ENCODE measurements at regions not wholly inside any gene's neighbourhood (a gene's known extent, or its start where the extent isn't known, plus 50 kb on each side); places are given as distances from the start of the nearest gene placed in this dataset.

DNA sequence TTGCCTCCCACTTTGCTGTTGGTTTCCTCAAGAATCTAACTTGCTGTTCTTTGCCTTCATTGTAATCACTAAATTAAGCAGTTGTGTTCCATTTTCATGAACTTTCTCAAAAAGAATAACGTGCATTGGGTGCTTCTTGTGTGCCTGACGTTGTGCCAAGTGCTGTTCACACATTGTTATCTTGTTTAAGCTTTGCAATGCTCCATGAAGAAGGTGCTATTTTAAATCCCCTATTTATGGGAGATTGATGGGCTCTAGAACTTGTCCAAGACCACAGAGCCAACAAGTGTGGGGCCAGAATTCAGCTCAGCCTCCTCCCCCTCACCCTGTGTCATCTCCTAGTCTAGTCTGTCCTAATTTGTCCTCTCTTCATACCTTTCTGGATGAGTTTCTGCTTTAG is 199.8 kb downstream of the C1orf94 start:
- Mint-ChIP-seq H3K9me3 (peaks cover 0 to 6% (median 0%) of the 10 kb centered on the region in 8 donors), H3K27ac (no peak overlapping the region), H3K4me1 (no peaks in the 10 kb centered on the region), H3K4me3 (no peak overlapping the region), H3K27me3 (peaks cover 23 to 26% of the 10 kb centered on the region in 2 donors), H3K36me3 (no peaks in the 10 kb centered on the region)
- no peak overlapping the region for H3K27ac ChIP-seq (ENCODE audit: low read depth, low read length)
- intact Hi-C loops (cut with micrococcal nuclease): no loop called here
- POLR2A ChIA-PET (ENCODE audit: partially characterized antibody): no interaction called here
- peaks cover 4% of the 10 kb centered on the region for H3K27me3 ChIP-seq (ENCODE audit: insufficient read depth, low read length)
- H3K36me3 ChIP-seq (ENCODE audit: insufficient read depth, low read length): no peaks in the 10 kb centered on the region
- H3K9me3 ChIP-seq (ENCODE audit: control insufficient read depth in 1 of 2, low read length in 2 of 2): no peaks in the 10 kb centered on the region
- CTCF ChIA-PET (ENCODE audit: partially characterized antibody): no interaction called here
- no peak overlapping the region for H3K4me3 ChIP-seq (ENCODE audit: low read length in 2 of 2)
- DNase-seq: no peak
- H3K4me1 ChIP-seq (ENCODE audit: insufficient read depth, low read length): no peaks in the 10 kb centered on the region

DNA sequence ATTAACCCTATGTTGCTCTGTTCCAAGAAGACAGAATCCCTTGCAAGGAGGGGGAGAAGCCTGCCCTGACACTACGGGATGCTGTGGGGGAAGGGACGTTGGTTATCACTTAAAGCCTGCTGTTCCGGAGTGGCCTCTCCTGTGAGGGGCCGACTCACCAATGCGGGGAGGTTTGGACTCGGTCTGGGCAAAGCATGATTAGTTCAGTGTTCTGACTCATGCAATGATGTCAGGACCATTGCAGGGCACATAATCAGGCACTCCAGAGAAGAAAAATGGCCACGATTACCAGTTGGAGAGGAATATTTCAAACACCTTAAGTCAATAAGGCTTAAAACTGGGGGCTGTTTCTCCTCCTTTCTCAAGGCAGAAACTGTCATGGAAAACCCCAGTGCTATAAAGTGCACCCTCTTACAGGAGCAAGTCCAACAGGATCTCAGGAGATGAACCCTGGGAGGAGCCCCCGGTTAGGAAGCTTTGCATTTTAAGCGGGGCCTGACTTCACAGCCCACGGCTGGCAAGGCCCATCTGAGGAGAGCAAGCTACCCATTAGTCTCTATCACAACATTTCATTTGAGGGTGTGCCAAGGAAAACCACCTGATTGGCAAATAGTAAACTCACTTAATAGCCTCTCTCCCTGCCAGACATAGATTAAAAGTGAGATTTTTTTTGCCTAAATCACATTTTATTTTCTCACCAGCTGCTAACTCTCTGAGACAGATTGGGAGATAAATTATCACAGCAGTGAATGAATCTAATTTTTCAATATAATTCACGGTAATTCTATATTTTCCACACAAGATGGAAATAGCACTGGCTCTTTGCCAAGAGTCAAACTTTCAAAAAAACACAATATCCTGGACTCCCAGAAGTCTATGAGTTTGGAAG is 202.5 kb downstream of the C1orf94 start:
- no peak overlapping the region for H3K27ac Mint-ChIP-seq
- H3K36me3 Mint-ChIP-seq: no peaks in the 10 kb centered on the region
- intact Hi-C loops (cut with micrococcal nuclease): no loop called here
- H3K9me3 Mint-ChIP-seq: peaks cover 0 to 6% (median 0%) of the 10 kb centered on the region in 8 donors
- no peaks in the 10 kb centered on the region for H3K9me3 ChIP-seq (ENCODE audit: control insufficient read depth in 1 of 2, low read length in 2 of 2)
- CTCF ChIA-PET (ENCODE audit: partially characterized antibody): no interaction called here
- no peak overlapping the region for H3K4me3 ChIP-seq (ENCODE audit: low read length in 2 of 2)
- H3K36me3 ChIP-seq (ENCODE audit: insufficient read depth, low read length): no peaks in the 10 kb centered on the region
- peaks cover 22 to 27% of the 10 kb centered on the region in 2 donors for H3K27me3 Mint-ChIP-seq
- H3K27me3 ChIP-seq (ENCODE audit: insufficient read depth, low read length): peaks cover 4% of the 10 kb centered on the region
- H3K4me1 Mint-ChIP-seq: no peaks in the 10 kb centered on the region
- no peak overlapping the region for H3K27ac ChIP-seq (ENCODE audit: low read depth, low read length)
- H3K4me3 Mint-ChIP-seq: no peak overlapping the region
- DNase-seq: no peak
- H3K4me1 ChIP-seq (ENCODE audit: insufficient read depth, low read length): no peaks in the 10 kb centered on the region
- POLR2A ChIA-PET (ENCODE audit: partially characterized antibody): no interaction called here

DNA sequence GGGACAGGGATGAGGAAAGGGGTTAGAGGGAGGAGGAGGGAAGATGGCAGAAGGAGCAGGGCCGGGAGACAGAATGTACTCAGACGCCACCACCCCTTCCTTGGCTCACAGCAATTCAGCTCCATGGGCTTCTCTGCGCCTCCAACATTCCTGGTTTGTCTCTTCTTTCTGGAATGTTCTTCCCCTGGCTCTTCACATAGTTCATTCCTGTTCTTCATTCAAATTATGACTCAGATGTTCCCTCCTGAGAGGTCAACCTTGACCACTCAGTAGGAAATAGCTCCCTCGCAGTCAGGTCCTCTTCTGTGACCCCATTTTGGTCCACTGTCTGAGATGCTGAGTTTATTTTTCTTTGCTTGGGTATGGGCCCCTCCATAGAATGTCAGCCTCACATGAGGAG is 203.2 kb downstream of the C1orf94 start:
- no peak for DNase-seq
- H3K27me3 ChIP-seq (ENCODE audit: insufficient read depth, low read length): peaks cover 4% of the 10 kb centered on the region
- peaks cover 18 to 28% of the 10 kb centered on the region in 2 donors for H3K27me3 Mint-ChIP-seq
- H3K4me1 Mint-ChIP-seq: no peaks in the 10 kb centered on the region
- intact Hi-C loops (cut with micrococcal nuclease): no loop called here
- peaks cover 0 to 6% (median 0%) of the 10 kb centered on the region in 8 donors for H3K9me3 Mint-ChIP-seq
- no peaks in the 10 kb centered on the region for H3K36me3 ChIP-seq (ENCODE audit: insufficient read depth, low read length)
- no peak overlapping the region for H3K27ac ChIP-seq (ENCODE audit: low read depth, low read length)
- ChIA-PET POLR2A (ENCODE audit: partially characterized antibody) (no interaction called here), CTCF (ENCODE audit: partially characterized antibody) (no interaction called here)
- no peaks in the 10 kb centered on the region for H3K4me1 ChIP-seq (ENCODE audit: insufficient read depth, low read length)
- H3K4me3 ChIP-seq (ENCODE audit: low read length in 2 of 2): no peak overlapping the region
- H3K36me3 Mint-ChIP-seq: no peaks in the 10 kb centered on the region
- H3K4me3 Mint-ChIP-seq: no peak overlapping the region
- H3K27ac Mint-ChIP-seq: no peak overlapping the region
- H3K9me3 ChIP-seq (ENCODE audit: control insufficient read depth in 1 of 2, low read length in 2 of 2): no peaks in the 10 kb centered on the region

GRCh38 chr1:34380526-34381124 is 203.9 kb downstream of the C1orf94 start:
- no peaks in the 10 kb centered on the region for H3K36me3 ChIP-seq (ENCODE audit: insufficient read depth, low read length)
- H3K27ac ChIP-seq (ENCODE audit: low read depth, low read length): no peak overlapping the region
- Mint-ChIP-seq H3K36me3 (no peaks in the 10 kb centered on the region), H3K27me3 (peaks cover 20 to 28% of the 10 kb centered on the region in 2 donors), H3K9me3 (peaks cover 0 to 6% (median 0%) of the 10 kb centered on the region in 8 donors), H3K27ac (no peak overlapping the region), H3K4me1 (no peaks in the 10 kb centered on the region), H3K4me3 (no peak overlapping the region)
- H3K4me3 ChIP-seq (ENCODE audit: low read length in 2 of 2): no peak overlapping the region
- no peak for DNase-seq
- intact Hi-C loops (cut with micrococcal nuclease): no loop called here
- peaks cover 4% of the 10 kb centered on the region for H3K27me3 ChIP-seq (ENCODE audit: insufficient read depth, low read length)
- no peaks in the 10 kb centered on the region for H3K9me3 ChIP-seq (ENCODE audit: control insufficient read depth in 1 of 2, low read length in 2 of 2)
- ChIA-PET CTCF (ENCODE audit: partially characterized antibody) (no interaction called here), POLR2A (ENCODE audit: partially characterized antibody) (no interaction called here)
- H3K4me1 ChIP-seq (ENCODE audit: insufficient read depth, low read length): no peaks in the 10 kb centered on the region

DNA sequence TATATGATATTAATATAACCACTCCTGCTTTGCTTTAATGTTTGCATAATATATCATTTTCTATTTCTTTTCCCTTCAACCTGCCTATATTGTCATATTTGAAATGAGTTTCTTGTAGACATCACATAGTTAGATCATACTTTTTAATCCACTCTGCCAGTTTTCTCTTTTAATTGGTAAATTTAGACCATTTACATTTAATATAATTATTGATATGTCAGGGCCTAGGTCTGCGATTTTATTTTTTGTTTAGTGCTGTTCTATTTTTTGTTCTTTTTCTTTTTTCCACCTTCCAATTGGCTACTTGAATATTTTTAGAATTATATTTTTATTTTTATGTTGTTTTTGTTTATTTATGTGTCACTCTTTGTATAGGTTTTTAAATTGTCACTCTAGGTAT is 213.3 kb downstream of the C1orf94 start:
- CTCF ChIA-PET (ENCODE audit: partially characterized antibody): no interaction called here
- no peaks in the 10 kb centered on the region for H3K9me3 ChIP-seq (ENCODE audit: control insufficient read depth in 1 of 2, low read length in 2 of 2)
- H3K27ac Mint-ChIP-seq: no peak overlapping the region

DNA sequence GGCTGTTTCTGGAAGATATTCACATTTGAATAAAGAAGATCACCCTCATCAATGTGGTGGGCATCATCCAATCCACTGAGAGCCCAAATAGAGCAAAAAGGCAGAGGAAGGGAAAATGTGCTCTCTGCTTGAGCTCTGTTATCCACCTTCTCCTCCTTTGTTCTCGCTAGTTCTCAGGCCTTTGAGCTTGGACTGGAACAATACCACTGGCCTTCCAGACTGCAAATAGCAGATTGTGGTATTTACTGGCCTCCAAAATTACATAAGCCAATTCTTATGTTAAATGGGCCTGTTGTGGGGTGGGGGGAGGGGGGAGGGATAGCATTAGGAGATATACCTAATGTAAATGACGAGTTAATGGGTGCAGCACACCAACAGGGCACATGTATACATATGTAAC is 219.3 kb downstream of the C1orf94 start:
- peaks cover 4 to 6% of the 10 kb centered on the region in 2 donors for H3K27me3 Mint-ChIP-seq
- CTCF ChIA-PET (ENCODE audit: partially characterized antibody): no interaction called here
- POLR2A ChIA-PET (ENCODE audit: partially characterized antibody): no interaction called here

More for the DNA sequence above, 213.3 kb downstream of the C1orf94 start:
- peaks cover 0 to 11% (median 7%) of the 10 kb centered on the region in 8 donors for H3K9me3 Mint-ChIP-seq
- peaks cover 0 to 5% of the 10 kb centered on the region in 2 donors for H3K27me3 Mint-ChIP-seq
- H3K4me3 ChIP-seq (ENCODE audit: low read length in 2 of 2): no peak overlapping the region
- H3K36me3 ChIP-seq (ENCODE audit: insufficient read depth, low read length): no peaks in the 10 kb centered on the region
- intact Hi-C loops (cut with micrococcal nuclease): no loop called here
- POLR2A ChIA-PET (ENCODE audit: partially characterized antibody): no interaction called here
- H3K4me1 ChIP-seq (ENCODE audit: insufficient read depth, low read length): no peaks in the 10 kb centered on the region
- no peak for DNase-seq
- no peaks in the 10 kb centered on the region for H3K27me3 ChIP-seq (ENCODE audit: insufficient read depth, low read length)
- no peaks in the 10 kb centered on the region for H3K4me1 Mint-ChIP-seq
- H3K27ac ChIP-seq (ENCODE audit: low read depth, low read length): no peak overlapping the region
- H3K36me3 Mint-ChIP-seq: no peaks in the 10 kb centered on the region
- no peak overlapping the region for H3K4me3 Mint-ChIP-seq

GRCh38 chr1:34398241-34398915 is 221.7 kb downstream of the C1orf94 start:
- Mint-ChIP-seq H3K4me3 (no peak overlapping the region), H3K36me3 (no peaks in the 10 kb centered on the region), H3K4me1 (no peaks in the 10 kb centered on the region), H3K27me3 (peaks cover 4 to 6% of the 10 kb centered on the region in 2 donors), H3K27ac (no peak overlapping the region), H3K9me3 (no peaks in the 10 kb centered on the region)
- H3K36me3 ChIP-seq (ENCODE audit: insufficient read depth, low read length): no peaks in the 10 kb centered on the region
- intact Hi-C loops (cut with micrococcal nuclease): no loop called here
- H3K27ac ChIP-seq (ENCODE audit: low read depth, low read length): no peak overlapping the region
- H3K9me3 ChIP-seq (ENCODE audit: control insufficient read depth in 1 of 2, low read length in 2 of 2): no peaks in the 10 kb centered on the region
- ChIA-PET CTCF (ENCODE audit: partially characterized antibody) (no interaction called here), POLR2A (ENCODE audit: partially characterized antibody) (no interaction called here)
- H3K4me1 ChIP-seq (ENCODE audit: insufficient read depth, low read length): no peaks in the 10 kb centered on the region
- DNase-seq: no peak
- H3K27me3 ChIP-seq (ENCODE audit: insufficient read depth, low read length): no peaks in the 10 kb centered on the region
- H3K4me3 ChIP-seq (ENCODE audit: low read length in 2 of 2): no peak overlapping the region

More for the DNA sequence above, 219.3 kb downstream of the C1orf94 start:
- H3K4me3 Mint-ChIP-seq: no peak overlapping the region
- no peak overlapping the region for H3K27ac Mint-ChIP-seq
- intact Hi-C loops (cut with micrococcal nuclease): no loop called here
- H3K27ac ChIP-seq (ENCODE audit: low read depth, low read length): no peak overlapping the region
- H3K9me3 ChIP-seq (ENCODE audit: control insufficient read depth in 1 of 2, low read length in 2 of 2): no peaks in the 10 kb centered on the region
- H3K4me1 Mint-ChIP-seq: no peaks in the 10 kb centered on the region
- H3K36me3 Mint-ChIP-seq: no peaks in the 10 kb centered on the region
- H3K4me3 ChIP-seq (ENCODE audit: low read length in 2 of 2): no peak overlapping the region
- H3K36me3 ChIP-seq (ENCODE audit: insufficient read depth, low read length): no peaks in the 10 kb centered on the region
- H3K9me3 Mint-ChIP-seq: peaks cover 0 to 3% (median 0%) of the 10 kb centered on the region in 8 donors
- no peak for DNase-seq
- H3K27me3 ChIP-seq (ENCODE audit: insufficient read depth, low read length): no peaks in the 10 kb centered on the region
- no peaks in the 10 kb centered on the region for H3K4me1 ChIP-seq (ENCODE audit: insufficient read depth, low read length)

All from CD4-positive, alpha-beta memory T cell (primary cell).